OCI-LY7 (cell line): ENCODE measurements at regions not wholly inside any gene's neighbourhood (a gene's known extent, or its start where the extent isn't known, plus 50 kb on each side); places are given as distances from the start of the nearest gene placed in this dataset.

Experiments used
- BruUV-seq: library from RNA; stranded (reverse); fragments of 400-500 nt; replicated peaks from 2 replicates; lab custom pipeline; 2021; lab: Mats Ljungman, UMichigan
- CTCF ChIA-PET: fragments of 300-600 bp; sonication (Branson Sonifier 250); formaldehyde crosslinking; loops from one replicate; lab custom pipeline; 2022; ENCODE audit warnings: antibody characterized with exemption; ENCODE audit not compliant: unreplicated experiment; lab: Charles Lee
- POLR2A ChIA-PET: fragments of 300-600 bp; sonication (Branson Sonifier 250); formaldehyde crosslinking; loops from one replicate; lab custom pipeline; 2022; ENCODE audit warnings: antibody characterized with exemption; lab: Charles Lee
- DNase-seq: peaks from one replicate; pipeline ENCODE4 v3.0.0-alpha.2; 2015; ENCODE audit warnings: low spot score
- H2AFZ ChIP-seq: fragments of 200-600 bp; sonication (generic), shearing (Covaris generic); 2 replicates; pipeline ENCODE4 v1.6.1; 2014; ENCODE audit warnings: mild to moderate bottlenecking, antibody characterized with exemption, low read length, moderate library complexity
- H3K27ac ChIP-seq: fragments of 200-600 bp; sonication (generic); 2 replicates; pipeline ENCODE4 v1.5.1; 2014; ENCODE audit warnings: mixed run types, low read depth, mild to moderate bottlenecking, moderate library complexity, low read length, inconsistent platforms; ENCODE audit not compliant: poor library complexity, severe bottlenecking
- H3K36me3 ChIP-seq: fragments of 200-600 bp; sonication (generic); 2 replicates; pipeline ENCODE4 v1.6.1; 2014; ENCODE audit warnings: mild to moderate bottlenecking, antibody characterized with exemption, low read length, moderate library complexity, mixed read lengths; ENCODE audit not compliant: insufficient read depth
- H3K4me1 ChIP-seq: fragments of 200-600 bp; sonication (generic); 2 replicates; pipeline ENCODE4 v1.5.1; 2014; ENCODE audit warnings: mild to moderate bottlenecking, low read length; ENCODE audit not compliant: insufficient read depth, poor library complexity, severe bottlenecking
- H3K4me2 ChIP-seq: fragments of 200-600 bp; sonication (generic); 2 replicates; pipeline ENCODE4 v1.6.1; 2014; ENCODE audit warnings: mild to moderate bottlenecking, low read length
- H3K4me3 ChIP-seq: fragments of 200-600 bp; sonication (generic); 2 replicates; pipeline ENCODE4 v1.5.1; 2014; ENCODE audit warnings: mild to moderate bottlenecking, low read depth, low read length; ENCODE audit not compliant: poor library complexity, severe bottlenecking
- H3K79me2 ChIP-seq: fragments of 200-600 bp; sonication (generic); 2 replicates; pipeline ENCODE4 v1.6.1; 2016; ENCODE audit warnings: low read depth, mild to moderate bottlenecking, low read length, moderate library complexity, mixed read lengths; ENCODE audit not compliant: insufficient read depth
- H3K9me2 ChIP-seq: fragments of 200-600 bp; sonication (generic); 2 replicates; pipeline ENCODE4 v1.6.1; 2016; ENCODE audit warnings: mild to moderate bottlenecking, low read length, mixed read lengths; ENCODE audit not compliant: insufficient read depth
- H3K9me3 ChIP-seq: fragments of 200-600 bp; sonication (generic); 2 replicates; pipeline ENCODE4 v1.6.1; 2014; ENCODE audit warnings: mild to moderate bottlenecking, mixed run types, low read length, mixed read lengths
- H4K20me1 ChIP-seq: fragments of 200-600 bp; sonication (generic); 2 replicates; pipeline ENCODE4 v1.6.1; 2014; ENCODE audit warnings: mild to moderate bottlenecking, antibody characterized with exemption, low read length, moderate library complexity, mixed read lengths; ENCODE audit not compliant: insufficient read depth
- CTCF ChIP-seq: fragments of 200-600 bp; sonication (generic); conservative IDR thresholded peaks from 2 replicates; pipeline ENCODE4 v1.5.1; 2014; ENCODE audit warnings: mild to moderate bottlenecking, antibody characterized with exemption, low read length, moderate library complexity, mixed read lengths
- EZH2phosphoT487 ChIP-seq: fragments of 200-600 bp; sonication (generic); IDR thresholded peaks from 2 replicates; pipeline ENCODE4 v1.6.1; 2018; ENCODE audit warnings: low read depth, borderline replicate concordance, mild to moderate bottlenecking, mixed run types, antibody characterized with exemption, low read length, moderate library complexity, mixed read lengths
- intact Hi-C: fragments of 100-400 bp; cut with micrococcal nuclease; formaldehyde crosslinking; loops from one replicate; pipeline ENCODE4 v1.10.0; 2022; ENCODE audit not compliant: unreplicated experiment

- POLR2A ChIA-PET, result interaction anchor here (0.5 to 5.2 kb wide), 6 partner anchors 11 to 358 kb away, joined by 3 to 46 read pairs (median 4); no protein-coding TSS in a partner anchor
- DNase-seq, result no peak
- no TSS peak for BruUV-seq
These were observed 314.2 kb downstream of the DLEU7 start for GRCh38 chr13:50529154-50529882.

GRCh38 chr13:50531917-50532899 lies 311.3 kb downstream of the DLEU7 start:
- BruUV-seq, result no TSS peak
- Histone ChIP-seq H3K79me2 (no peaks in the 10 kb centered on the region), H3K27ac (no peak overlapping the region), H3K9me3 (peaks cover 45% of the 10 kb centered on the region; the same call in 1 of the 2 replicates), H3K4me2 (peak overlapping the region; percentile 29), H3K4me1 (peaks cover 39% of the 10 kb centered on the region), H2AFZ (peak overlapping the region; percentile 31; the same call in 1 of the 2 replicates), H3K9me2 (no peaks in the 10 kb centered on the region), H3K4me3 (no peak overlapping the region), H3K36me3 (peaks cover 8% of the 10 kb centered on the region; the same call in 1 of the 2 replicates), H4K20me1 (no peaks in the 10 kb centered on the region)
- ChIA-PET CTCF (no interaction called here), POLR2A (interaction anchor here (0.8 kb wide), 1 partner anchor 33 kb away, joined by 3 read pairs; no protein-coding TSS in a partner anchor)
- TF ChIP-seq EZH2phosphoT487 (no peak), CTCF (peak; percentile 94)
- intact Hi-C loops, result loop anchor here (1.0 to 5.0 kb wide), 3 partner anchors 535 to 556 kb away; partner anchors contain the start of gene TRIM13
- peak; percentile 31 for DNase-seq

More at GRCh38 chr13:50529154-50529882, 314.2 kb downstream of the DLEU7 start:
- intact Hi-C loops, result loop anchor here (5.0 kb wide), 2 partner anchors 383 to 447 kb away; no protein-coding TSS in a partner anchor
- no peak overlapping the region for H3K27ac ChIP-seq
- H3K9me3 ChIP-seq, result peaks cover 23% of the 10 kb centered on the region; the same call in 1 of the 2 replicates
- H3K36me3 ChIP-seq, result no peaks in the 10 kb centered on the region; the same call in 1 of the 2 replicates
- H3K79me2 ChIP-seq, result no peaks in the 10 kb centered on the region
- H4K20me1 ChIP-seq, result no peaks in the 10 kb centered on the region
- H2AFZ ChIP-seq, result peak overlapping the region; percentile 73; the same call in 1 of the 2 replicates
- peak overlapping the region; percentile 15; the same call in 1 of the 2 replicates for H3K4me2 ChIP-seq
- H3K4me1 ChIP-seq, result peaks cover 54% of the 10 kb centered on the region
- TF ChIP-seq CTCF, result no peak
- no peak for TF ChIP-seq EZH2phosphoT487
- H3K9me2 ChIP-seq, result no peaks in the 10 kb centered on the region
- CTCF ChIA-PET, result no interaction called here
- H3K4me3 ChIP-seq, result no peak overlapping the region
